Naive thymus-derived CD8-positive, alpha-beta T cell (primary cell): ENCODE measurements at regions not wholly inside any gene's neighbourhood (a gene's known extent, or its start where the extent isn't known, plus 50 kb on each side); places are given as distances from the start of the nearest gene placed in this dataset.
A peak's percentile ranks its signal among the peaks of the same experiment; 100 is the strongest.

Source experiments
- ATAC-seq, 2 donors: fragments of 150-1000 bp; cut with Tn5 transposase in 1 of 2; sonication (Bioruptor Pico), chemical (Tn5 transposase) in 1 of 2; 1 replicate in 1 of 2; 2 replicates in 1 of 2; pipeline ENCODE4 v1.10.0; 2021; ENCODE audit warnings: mild to moderate bottlenecking in 2 of 2, moderate library complexity in 2 of 2
- POLR2A ChIA-PET: fragments of 350-600 bp; sonication (Branson Sonifier 250); formaldehyde crosslinking; loops from one replicate; lab custom pipeline; 2021; ENCODE audit warnings: antibody characterized with exemption; lab: Charles Lee
- DNase-seq, 10 donors: peaks; one replicate each; pipeline versions ENCODE4 v3.0.0 to v3.0.0-alpha.2; 2020 to 2022
- H3K27ac Mint-ChIP-seq, 10 donors: one replicate each; pipeline ENCODE4 v1.8.0; 2020 to 2022; ENCODE audit warnings: mild to moderate bottlenecking in 10 of 10, mixed read lengths in 10 of 10, moderate library complexity in 4 of 10, inconsistent platforms in 1 of 10
- H3K27me3 Mint-ChIP-seq, 5 donors: one replicate each; pipeline ENCODE4 v1.8.0; 2021 to 2022; ENCODE audit warnings: mixed read lengths in 5 of 5
- H3K36me3 Mint-ChIP-seq, 3 donors: one replicate each; pipeline ENCODE4 v1.8.0; 2020 to 2022; ENCODE audit warnings: mixed read lengths in 3 of 3, mild to moderate bottlenecking in 2 of 3, inconsistent platforms in 1 of 3
- H3K4me1 Mint-ChIP-seq, 4 donors: one replicate each; pipeline ENCODE4 v1.8.0; 2021 to 2022; ENCODE audit warnings: mixed read lengths in 4 of 4
- H3K4me3 Mint-ChIP-seq, 10 donors: one replicate each; pipeline ENCODE4 v1.8.0; 2020 to 2022; ENCODE audit warnings: mild to moderate bottlenecking in 10 of 10, mixed read lengths in 10 of 10, moderate library complexity in 6 of 10, inconsistent platforms in 1 of 10
- H3K9me3 Mint-ChIP-seq, 9 donors: one replicate each; pipeline ENCODE4 v1.8.0; 2020 to 2022; ENCODE audit warnings: mixed read lengths in 9 of 9, mild to moderate bottlenecking in 3 of 9, inconsistent platforms in 1 of 9, moderate library complexity in 1 of 9

DNA sequence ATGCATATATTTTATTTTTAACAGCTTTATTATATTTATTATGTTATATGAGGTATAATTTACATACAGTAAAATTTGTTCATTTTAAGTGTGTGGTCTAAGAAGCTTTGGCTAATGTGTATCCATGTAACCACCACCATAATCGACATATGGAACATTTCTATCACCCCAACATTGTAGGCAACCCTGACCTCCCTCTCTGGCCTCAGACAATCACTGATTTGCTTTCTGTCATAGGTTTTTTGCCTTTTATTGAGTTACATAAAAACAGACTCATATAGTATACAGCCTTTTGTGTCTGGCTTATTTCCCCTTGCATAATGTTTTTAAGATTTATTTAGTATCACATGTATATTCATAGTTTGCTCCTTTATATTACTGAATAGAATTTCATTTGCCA is 90.7 kb upstream of the KL start:
- H3K4me1 Mint-ChIP-seq: no peaks in the 10 kb centered on the region
- POLR2A ChIA-PET: no interaction called here

DNA sequence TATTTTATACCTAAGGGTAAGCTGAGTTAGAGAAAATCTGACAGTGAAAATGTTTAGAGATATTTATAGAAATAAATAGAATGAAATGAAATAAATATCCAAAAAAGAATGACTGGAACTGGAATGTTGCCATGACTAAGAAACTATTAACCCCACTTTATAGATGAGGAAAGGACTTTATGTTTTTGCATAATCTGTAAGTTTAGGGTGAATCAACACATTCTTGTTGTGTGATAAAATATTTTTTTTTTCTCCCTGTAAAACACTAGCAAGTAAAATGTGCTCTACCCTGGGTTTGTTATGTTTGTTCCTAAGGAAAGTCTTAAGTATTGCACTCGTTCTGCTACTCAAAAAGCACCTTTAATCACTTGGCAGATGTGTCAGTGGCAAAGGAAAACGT is 83.8 kb upstream of the KL start:
- Mint-ChIP-seq H3K27me3 (peaks cover 2 to 35% (median 5%) of the 10 kb centered on the region in 5 donors), H3K9me3 (peaks cover 0 to 12% (median 0%) of the 10 kb centered on the region in 9 donors), H3K4me3 (no peak overlapping the region), H3K27ac (no peak overlapping the region), H3K4me1 (no peaks in the 10 kb centered on the region), H3K36me3 (peaks cover 0 to 12% (median 6%) of the 10 kb centered on the region in 3 donors)
- DNase-seq: no peak
- POLR2A ChIA-PET: no interaction called here
- no peak for ATAC-seq

More for the DNA sequence above, 90.7 kb upstream of the KL start:
- no peaks in the 10 kb centered on the region for H3K36me3 Mint-ChIP-seq
- H3K4me3 Mint-ChIP-seq: no peak overlapping the region
- H3K27me3 Mint-ChIP-seq: no peaks in the 10 kb centered on the region
- peaks cover 0 to 2% (median 0%) of the 10 kb centered on the region in 9 donors for H3K9me3 Mint-ChIP-seq
- no peak overlapping the region for H3K27ac Mint-ChIP-seq
- DNase-seq: no peak
- no peak for ATAC-seq

DNA sequence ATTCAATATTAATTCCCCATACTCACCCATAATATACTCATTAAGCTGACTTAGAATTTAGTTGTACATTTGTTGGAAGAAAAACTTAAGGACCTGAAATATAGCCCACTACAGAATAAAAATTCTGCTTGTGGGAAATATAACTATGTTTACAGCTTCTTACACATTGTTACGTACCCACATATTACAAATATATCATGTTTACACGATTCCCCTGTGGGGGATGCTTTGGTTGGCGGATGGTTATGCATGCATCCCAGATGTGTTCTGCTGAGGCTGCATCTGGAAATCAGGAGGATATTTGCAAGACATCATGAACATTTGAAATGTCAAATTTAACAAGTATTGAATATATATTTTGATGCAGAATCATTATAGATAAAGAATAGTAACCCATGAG is 79.5 kb upstream of the KL start:
- Mint-ChIP-seq H3K27me3 (peaks cover 2 to 35% (median 5%) of the 10 kb centered on the region in 5 donors), H3K9me3 (peaks cover 0 to 11% (median 0%) of the 10 kb centered on the region in 9 donors), H3K4me3 (no peak overlapping the region), H3K4me1 (peaks cover 11 to 17% (median 13%) of the 10 kb centered on the region in 4 donors), H3K36me3 (peaks cover 0 to 12% (median 6%) of the 10 kb centered on the region in 3 donors), H3K27ac (no peak overlapping the region)
- ATAC-seq (no peak), DNase-seq (no peak)
- POLR2A ChIA-PET: no interaction called here

DNA sequence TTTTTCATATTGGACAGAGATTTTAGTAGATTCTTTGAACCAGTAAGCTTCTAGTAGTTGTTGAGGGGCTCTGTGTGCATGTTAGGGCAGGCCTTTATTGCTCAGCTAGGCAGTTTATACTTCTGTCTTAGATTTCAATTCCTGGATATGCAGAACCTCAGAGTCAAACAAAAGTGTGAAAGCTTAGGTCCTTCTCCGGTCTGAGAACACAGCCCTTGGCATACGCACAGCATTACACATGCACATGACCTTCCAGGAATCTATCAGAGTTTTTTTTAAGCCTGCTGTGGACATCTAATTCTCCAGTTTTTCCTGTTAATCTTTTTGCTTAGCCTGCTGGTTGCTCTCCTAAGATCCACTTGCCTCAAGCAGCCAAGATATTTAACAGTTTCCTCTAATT is 77.9 kb upstream of the KL start:
- peaks cover 2 to 35% (median 5%) of the 10 kb centered on the region in 5 donors for H3K27me3 Mint-ChIP-seq
- H3K4me1 Mint-ChIP-seq: peaks cover 11 to 18% (median 15%) of the 10 kb centered on the region in 4 donors
- ATAC-seq (no peak), DNase-seq (no peak)
- POLR2A ChIA-PET: no interaction called here
- no peak overlapping the region for H3K27ac Mint-ChIP-seq
- peaks cover 0 to 8% (median 0%) of the 10 kb centered on the region in 9 donors for H3K9me3 Mint-ChIP-seq
- H3K36me3 Mint-ChIP-seq: peaks cover 0 to 8% (median 6%) of the 10 kb centered on the region in 3 donors
- H3K4me3 Mint-ChIP-seq: no peak overlapping the region

DNA sequence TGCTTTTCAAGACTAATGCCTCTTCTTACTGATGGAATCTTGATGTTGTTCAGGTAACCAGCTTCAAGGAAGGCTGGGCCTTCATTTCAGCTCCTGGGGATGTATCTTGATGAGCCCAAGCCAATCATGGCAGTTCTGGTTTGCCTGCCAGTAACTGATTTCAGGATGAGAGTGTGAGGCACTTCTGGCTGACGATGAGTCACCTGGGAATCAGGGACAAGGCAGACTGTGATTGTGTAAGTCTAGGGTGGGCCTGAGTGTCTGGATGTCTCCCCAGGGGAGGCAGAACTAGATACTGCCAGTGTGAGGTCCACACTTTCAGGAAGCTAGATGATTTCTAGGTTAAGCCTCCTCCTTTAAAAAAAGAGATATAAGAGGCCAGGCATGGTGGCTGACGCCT is 77.3 kb upstream of the KL start:
- H3K36me3 Mint-ChIP-seq: peaks cover 0 to 8% (median 6%) of the 10 kb centered on the region in 3 donors
- peaks cover 2 to 30% (median 5%) of the 10 kb centered on the region in 5 donors for H3K27me3 Mint-ChIP-seq
- peaks cover 11 to 18% (median 15%) of the 10 kb centered on the region in 4 donors for H3K4me1 Mint-ChIP-seq
- ATAC-seq: no peak
- no peak for DNase-seq
- H3K27ac Mint-ChIP-seq: no peak overlapping the region
- POLR2A ChIA-PET: no interaction called here
- peaks cover 0 to 8% (median 0%) of the 10 kb centered on the region in 9 donors for H3K9me3 Mint-ChIP-seq
- no peak overlapping the region for H3K4me3 Mint-ChIP-seq

DNA sequence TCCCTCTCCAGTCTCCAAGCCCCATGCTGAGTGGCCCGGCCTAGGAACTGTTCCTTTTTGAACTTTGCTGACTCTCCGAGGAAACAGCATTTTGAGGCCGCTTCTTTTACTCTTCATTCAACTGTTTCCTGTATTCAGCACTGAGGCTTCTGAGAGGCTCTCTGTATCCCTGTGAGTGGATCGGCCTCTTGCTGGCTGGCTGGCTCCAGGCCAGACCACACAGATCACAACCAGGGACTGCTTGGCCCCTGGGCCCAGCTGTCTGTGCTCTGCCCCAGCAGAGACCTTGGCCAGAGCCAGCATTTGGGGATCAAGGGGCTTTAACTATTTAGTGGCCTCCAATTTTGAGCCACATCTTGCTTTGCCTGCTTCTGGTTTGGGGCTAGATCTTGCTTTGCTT is 75.6 kb upstream of the KL start:
- ATAC-seq: no peak
- Mint-ChIP-seq H3K4me1 (peaks cover 11 to 18% (median 15%) of the 10 kb centered on the region in 4 donors), H3K36me3 (peaks cover 0 to 8% (median 0%) of the 10 kb centered on the region in 3 donors), H3K27ac (peak overlapping the region in 2 of 10 donors; percentile 6 to 15), H3K9me3 (peaks cover 0 to 9% (median 0%) of the 10 kb centered on the region in 9 donors), H3K27me3 (peaks cover 0 to 13% (median 5%) of the 10 kb centered on the region in 5 donors), H3K4me3 (peak overlapping the region in 1 of 10 donors; percentile 8)
- POLR2A ChIA-PET: no interaction called here
- peak in 1 of 10 donors; percentile 3 for DNase-seq

DNA sequence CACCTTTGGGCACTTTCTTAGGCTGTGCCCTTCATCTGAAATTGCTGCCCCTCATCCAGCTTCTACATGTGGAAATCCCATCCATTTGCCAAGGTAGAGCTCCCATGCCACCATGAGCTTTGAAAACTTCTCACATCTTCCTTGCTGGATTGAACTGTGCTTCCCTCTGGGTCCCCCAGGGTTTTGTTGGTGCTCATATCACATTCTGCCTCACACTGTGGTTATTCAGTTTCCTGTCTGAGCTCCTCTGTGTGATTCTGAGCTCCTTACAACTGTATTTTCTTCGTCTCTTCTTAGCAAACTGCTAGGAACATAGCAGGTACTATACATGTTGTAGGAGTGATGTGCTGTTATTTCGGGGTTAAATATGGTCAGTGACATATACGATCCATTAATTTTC is 74.9 kb upstream of the KL start:
- Mint-ChIP-seq H3K36me3 (peaks cover 0 to 6% (median 0%) of the 10 kb centered on the region in 3 donors), H3K27ac (peak overlapping the region in 2 of 10 donors; percentile 9 to 15), H3K4me1 (peaks cover 11 to 18% (median 15%) of the 10 kb centered on the region in 4 donors), H3K4me3 (peak overlapping the region in 1 of 10 donors; percentile 9), H3K9me3 (peaks cover 0 to 14% (median 0%) of the 10 kb centered on the region in 9 donors), H3K27me3 (peaks cover 0 to 5% (median 0%) of the 10 kb centered on the region in 5 donors)
- ATAC-seq (peak in 1 of 2 donors; percentile 73), DNase-seq (peak in 1 of 10 donors; percentile 12)
- POLR2A ChIA-PET: interaction anchor here (0.6 kb wide), 1 partner anchor 201 kb away, joined by 3 read pairs; no protein-coding TSS in a partner anchor

DNA sequence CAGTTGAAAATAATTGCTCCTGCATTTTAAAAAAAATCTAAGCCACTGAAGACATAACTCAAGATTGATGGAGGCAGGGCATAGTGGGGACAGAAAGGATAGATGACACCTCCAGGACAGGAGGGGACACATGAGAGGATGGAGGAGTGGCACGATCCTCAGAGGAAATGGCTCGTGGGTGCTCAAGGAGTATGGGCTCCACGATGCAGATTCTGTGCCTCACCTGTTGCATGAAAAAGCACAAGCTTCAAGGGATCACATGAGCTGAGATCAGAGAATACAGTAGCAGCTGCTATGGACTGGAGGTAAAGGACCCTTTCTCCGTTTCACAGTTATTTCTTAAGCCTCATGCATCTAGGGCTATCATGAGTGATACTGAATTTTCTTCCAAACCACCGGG is 69.7 kb upstream of the KL start:
- peaks cover 0 to 4% (median 3%) of the 10 kb centered on the region in 4 donors for H3K4me1 Mint-ChIP-seq
- peaks cover 0 to 14% (median 0%) of the 10 kb centered on the region in 9 donors for H3K9me3 Mint-ChIP-seq
- no peak overlapping the region for H3K4me3 Mint-ChIP-seq
- H3K27me3 Mint-ChIP-seq: peaks cover 0 to 8% (median 0%) of the 10 kb centered on the region in 5 donors
- DNase-seq: no peak
- H3K36me3 Mint-ChIP-seq: no peaks in the 10 kb centered on the region
- H3K27ac Mint-ChIP-seq: no peak overlapping the region
- no peak for ATAC-seq
- POLR2A ChIA-PET: no interaction called here

DNA sequence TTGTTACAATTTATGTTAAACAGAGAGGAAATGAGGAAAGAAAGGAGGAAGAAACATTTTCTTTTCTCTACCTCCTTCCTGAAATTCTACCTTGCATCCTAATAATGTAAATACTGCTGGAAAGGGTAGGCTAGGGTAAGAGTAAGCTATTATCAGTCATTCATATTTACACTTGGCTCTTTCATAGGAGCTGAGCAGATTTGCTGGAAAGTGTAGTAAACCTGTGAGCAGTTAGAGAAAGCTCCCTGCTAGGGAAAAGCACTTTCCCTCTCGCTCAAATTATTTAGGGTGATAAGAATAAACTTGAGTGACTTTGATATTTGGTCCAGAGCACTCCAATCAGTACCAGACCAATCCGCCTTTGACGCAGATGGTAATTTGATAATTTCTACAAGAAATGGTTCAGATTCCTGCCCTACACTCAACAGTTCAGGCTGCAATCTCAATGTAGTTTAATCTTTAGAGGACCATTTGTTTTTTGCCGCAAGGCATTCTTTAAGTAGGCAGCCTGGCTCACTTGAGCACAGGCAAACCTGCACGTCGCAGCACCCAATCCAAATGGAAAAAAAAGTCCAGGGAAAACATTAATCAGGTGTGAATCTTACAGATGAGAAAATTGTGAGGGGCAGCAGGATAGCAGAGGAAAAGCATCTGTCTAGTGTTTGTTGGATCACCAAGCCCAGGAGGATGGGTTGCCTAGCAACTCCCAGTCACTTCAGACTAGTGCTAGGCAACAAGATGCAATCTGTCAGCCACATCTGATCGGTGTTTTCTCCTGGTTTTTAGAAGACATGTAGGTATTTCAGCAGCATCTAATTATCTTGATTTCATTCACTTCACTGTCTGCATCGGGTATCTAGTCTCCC is 68.6 kb upstream of the KL start:
- ATAC-seq (no peak), DNase-seq (no peak)
- Mint-ChIP-seq H3K36me3 (no peaks in the 10 kb centered on the region), H3K4me3 (no peak overlapping the region), H3K27me3 (peaks cover 0 to 8% (median 0%) of the 10 kb centered on the region in 5 donors), H3K4me1 (peaks cover 0 to 2% (median 0%) of the 10 kb centered on the region in 4 donors), H3K27ac (no peak overlapping the region), H3K9me3 (peaks cover 0 to 14% (median 0%) of the 10 kb centered on the region in 9 donors)
- POLR2A ChIA-PET: no interaction called here

DNA sequence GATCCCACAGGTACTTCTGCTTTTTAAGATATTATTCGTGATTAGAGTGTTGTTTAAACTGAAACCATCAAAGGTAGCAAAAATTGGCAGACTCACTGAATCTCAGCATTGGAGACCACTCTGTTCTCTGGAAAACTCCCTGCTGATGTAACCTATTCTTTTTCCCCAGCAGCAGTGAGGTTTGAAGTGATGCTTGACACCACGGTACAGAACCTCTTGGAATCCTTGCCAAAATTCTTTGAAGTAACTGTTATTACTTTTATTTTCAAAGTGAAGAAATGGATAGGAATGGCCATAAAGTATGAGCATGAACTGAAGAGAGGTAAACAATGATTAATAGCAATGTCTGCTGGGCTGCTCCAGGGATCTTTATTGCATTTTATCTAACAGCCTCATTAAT is 66.4 kb upstream of the KL start:
- DNase-seq (no peak), ATAC-seq (no peak)
- POLR2A ChIA-PET: no interaction called here
- H3K4me3 Mint-ChIP-seq: no peak overlapping the region
- H3K36me3 Mint-ChIP-seq: no peaks in the 10 kb centered on the region
- H3K9me3 Mint-ChIP-seq: peaks cover 0 to 13% (median 0%) of the 10 kb centered on the region in 9 donors
- H3K27me3 Mint-ChIP-seq: peaks cover 0 to 8% (median 0%) of the 10 kb centered on the region in 5 donors
- H3K27ac Mint-ChIP-seq: no peak overlapping the region
- peaks cover 0 to 4% (median 0%) of the 10 kb centered on the region in 4 donors for H3K4me1 Mint-ChIP-seq

DNA sequence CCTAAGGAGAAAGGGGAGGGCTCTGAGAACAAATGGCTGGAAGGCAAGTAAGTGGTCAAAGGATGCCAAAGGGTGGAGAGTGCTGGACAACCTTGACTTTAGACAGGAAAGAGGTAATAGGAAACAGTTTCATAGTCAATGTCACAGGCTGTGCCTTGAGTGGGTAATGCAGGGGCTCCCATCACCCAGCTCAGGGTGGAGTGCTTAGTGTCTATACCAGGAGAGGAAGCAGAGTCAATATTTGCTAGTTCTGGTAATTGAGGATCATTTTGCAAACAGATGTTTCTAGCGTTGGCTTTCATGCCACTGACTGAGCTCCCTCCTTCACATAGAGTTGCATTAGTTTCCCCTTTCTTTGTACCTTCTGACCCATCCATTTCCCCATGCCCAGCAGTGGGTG is 64.6 kb upstream of the KL start:
- POLR2A ChIA-PET: no interaction called here
- no peak overlapping the region for H3K27ac Mint-ChIP-seq
- H3K4me1 Mint-ChIP-seq: peaks cover 0 to 4% (median 0%) of the 10 kb centered on the region in 4 donors
- H3K27me3 Mint-ChIP-seq: peaks cover 0 to 8% (median 0%) of the 10 kb centered on the region in 5 donors
- H3K4me3 Mint-ChIP-seq: no peak overlapping the region
- ATAC-seq (no peak), DNase-seq (no peak)
- no peaks in the 10 kb centered on the region for H3K9me3 Mint-ChIP-seq
- no peaks in the 10 kb centered on the region for H3K36me3 Mint-ChIP-seq

DNA sequence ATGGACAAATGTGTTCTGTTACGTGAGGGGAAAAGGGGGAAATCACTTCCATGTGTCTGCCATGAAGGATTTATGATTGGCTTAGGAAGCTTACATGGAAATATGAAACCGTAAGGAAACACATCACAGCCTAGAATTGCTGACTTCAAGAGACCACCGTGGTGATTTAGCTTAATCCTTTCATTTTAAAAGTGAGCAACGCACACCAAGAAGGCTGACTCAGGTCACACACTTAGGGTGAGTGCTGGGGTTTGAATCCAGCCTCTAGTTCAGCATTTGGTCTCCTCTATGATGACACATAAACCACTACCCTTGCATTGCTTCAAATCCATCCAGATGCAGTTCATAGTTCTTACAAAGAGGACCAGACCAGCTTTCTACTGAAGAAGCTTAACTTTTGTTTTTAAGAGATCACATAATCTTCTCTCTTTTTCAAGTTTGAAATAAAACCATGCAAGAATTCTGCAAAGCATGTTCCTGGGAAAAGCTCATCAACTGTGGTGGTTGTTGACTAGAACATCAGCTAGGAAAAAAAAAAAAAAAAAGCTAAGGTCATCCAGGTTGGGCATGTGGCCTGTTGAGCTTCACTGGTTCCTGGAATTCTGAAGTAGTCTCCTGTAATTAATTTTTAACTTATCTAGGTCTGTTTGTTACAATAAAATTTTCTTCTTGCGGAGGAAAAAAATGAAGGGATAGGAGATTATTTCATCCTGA is 60.2 kb upstream of the KL start:
- no peak overlapping the region for H3K27ac Mint-ChIP-seq
- no peak for DNase-seq
- ATAC-seq: no peak
- no peaks in the 10 kb centered on the region for H3K36me3 Mint-ChIP-seq
- POLR2A ChIA-PET: no interaction called here
- no peak overlapping the region for H3K4me3 Mint-ChIP-seq
- peaks cover 0 to 6% (median 0%) of the 10 kb centered on the region in 4 donors for H3K4me1 Mint-ChIP-seq
- H3K9me3 Mint-ChIP-seq: peaks cover 0 to 5% (median 0%) of the 10 kb centered on the region in 9 donors
- H3K27me3 Mint-ChIP-seq: peaks cover 0 to 15% (median 6%) of the 10 kb centered on the region in 5 donors
